ENCODE measurements at regions not wholly inside any gene's neighbourhood (a gene's known extent, or its start where the extent isn't known, plus 50 kb on each side); places are given as distances from the start of the nearest gene placed in this dataset.

- Histone ChIP-seq H3K27ac (ENCODE audit: low read length) (no peak overlapping the region), H3K27me3 (ENCODE audit: insufficient read depth, low read depth, low read length) (no peaks in the 10 kb centered on the region), H3K36me3 (ENCODE audit: insufficient read depth, low read length) (no peaks in the 10 kb centered on the region), H3K9ac (ENCODE audit: low read length) (no peak overlapping the region), H2AFZ (ENCODE audit: low read depth, low read length) (no peak overlapping the region), H3K4me3 (ENCODE audit: low read length) (no peak overlapping the region), H3K4me2 (ENCODE audit: low read length) (no peak overlapping the region), H3K79me2 (replicated peaks; ENCODE audit: insufficient read depth, low read length) (no peaks in the 10 kb centered on the region), H4K20me1 (ENCODE audit: insufficient read depth) (no peaks in the 10 kb centered on the region), H3K9me3 (ENCODE audit: low read length) (no peaks in the 10 kb centered on the region), H3K9me2 (ENCODE audit: insufficient read depth, low read length) (no peaks in the 10 kb centered on the region), H3F3A (ENCODE audit: insufficient read depth, low read length, poor library complexity, severe bottlenecking) (no peaks in the 10 kb centered on the region)
- TF ChIP-seq SMC3 (conservative IDR thresholded peaks at IDR 0.05; ENCODE audit: poor library complexity) (no peak), POLR2AphosphoS5 (IDR thresholded peaks at IDR 0.05) (no peak), CTCF (IDR thresholded peaks at IDR 0.05; ENCODE audit: poor library complexity, severe bottlenecking) (no peak), MXI1 (conservative IDR thresholded peaks at IDR 0.05; ENCODE audit: poor library complexity, severe bottlenecking) (no peak), EP300 (conservative IDR thresholded peaks at IDR 0.05; ENCODE audit: poor library complexity, severe bottlenecking) (no peak), RAD21 (conservative IDR thresholded peaks at IDR 0.05) (no peak), REST (IDR thresholded peaks at IDR 0.05; ENCODE audit: borderline replicate concordance) (no peak), EZH2 (IDR thresholded peaks at IDR 0.05; ENCODE audit: borderline replicate concordance, insufficient read depth, low read length, poor library complexity, severe bottlenecking) (no peak), TAF1 (IDR thresholded peaks at IDR 0.05; ENCODE audit: low read depth) (no peak)
These were observed 87.1 kb downstream of the VCAM1 start for GRCh38 chr1:100806601-100807000.

- Histone ChIP-seq H2AFZ (ENCODE audit: low read depth, low read length) (no peak overlapping the region), H3K4me2 (ENCODE audit: low read length) (no peak overlapping the region), H3K4me3 (ENCODE audit: low read length) (no peak overlapping the region), H3K36me3 (ENCODE audit: insufficient read depth, low read length) (no peaks in the 10 kb centered on the region), H3K9me3 (ENCODE audit: low read length) (no peaks in the 10 kb centered on the region), H4K20me1 (ENCODE audit: insufficient read depth) (no peaks in the 10 kb centered on the region), H3F3A (ENCODE audit: insufficient read depth, low read length, poor library complexity, severe bottlenecking) (no peaks in the 10 kb centered on the region), H3K9me2 (ENCODE audit: insufficient read depth, low read length) (no peaks in the 10 kb centered on the region), H3K27ac (ENCODE audit: low read length) (peak overlapping the region; percentile 74), H3K79me2 (replicated peaks; ENCODE audit: insufficient read depth, low read length) (no peaks in the 10 kb centered on the region), H3K27me3 (ENCODE audit: insufficient read depth, low read depth, low read length) (no peaks in the 10 kb centered on the region), H3K9ac (ENCODE audit: low read length) (no peak overlapping the region)
- TF ChIP-seq MXI1 (conservative IDR thresholded peaks at IDR 0.05; ENCODE audit: poor library complexity, severe bottlenecking) (no peak), EZH2 (IDR thresholded peaks at IDR 0.05; ENCODE audit: borderline replicate concordance, insufficient read depth, low read length, poor library complexity, severe bottlenecking) (no peak), EP300 (conservative IDR thresholded peaks at IDR 0.05; ENCODE audit: poor library complexity, severe bottlenecking) (no peak), TAF1 (IDR thresholded peaks at IDR 0.05; ENCODE audit: low read depth) (no peak), REST (IDR thresholded peaks at IDR 0.05; ENCODE audit: borderline replicate concordance) (no peak), SMC3 (conservative IDR thresholded peaks at IDR 0.05; ENCODE audit: poor library complexity) (no peak), RAD21 (conservative IDR thresholded peaks at IDR 0.05) (no peak)
These were observed 84.3 kb downstream of the EXTL2 start for GRCh38 chr1:100810360-100810759.

All from neural cell (in vitro differentiated cells).